Stimulated activated CD8-positive, alpha-beta memory T cell treated with anti-CD3 and anti-CD28 coated beads, Interleukin-4, amount 100 ng/mL, for 48 hours (primary cell): ENCODE measurements at regions not wholly inside any gene's neighbourhood (a gene's known extent, or its start where the extent isn't known, plus 50 kb on each side); places are given as distances from the start of the nearest gene placed in this dataset.
"Not testable (repeated sequence)": the region's sequence is repeated elsewhere in the genome, so short reads cannot be mapped to it uniquely, and the experiment has no call there.

Experiments
- DNase-seq: peaks from one replicate; pipeline ENCODE4 v3.0.0-alpha.2; 2020

GRCh38 chr10:90286941-90287340, 570.9 kb downstream of the HTR7 start:
- DNase-seq = no peak

GRCh38 chr10:90288391-90288933, 569.4 kb downstream of the HTR7 start:
- no peak for DNase-seq

GRCh38 chr10:90289037-90289436, 568.8 kb downstream of the HTR7 start:
- no peak for DNase-seq

- no peak for DNase-seq
Observed at GRCh38 chr10:90293616-90294015, 564.2 kb downstream of the HTR7 start.

- not testable (repeated sequence) for DNase-seq
Observed at GRCh38 chr10:90294821-90295540, 562.9 kb downstream of the HTR7 start.

GRCh38 chr10:90302031-90302430, 555.8 kb downstream of the HTR7 start:
- not testable (repeated sequence) for DNase-seq

- no peak for DNase-seq
Observed at GRCh38 chr10:90302758-90303481, 554.9 kb downstream of the HTR7 start.

GRCh38 chr10:90304533-90304932, 553.3 kb downstream of the HTR7 start:
- no peak for DNase-seq

- no peak for DNase-seq
Observed at GRCh38 chr10:90306187-90306586, 551.7 kb downstream of the HTR7 start.

GRCh38 chr10:90308223-90308622, 549.6 kb downstream of the HTR7 start:
- DNase-seq = no peak

- DNase-seq = no peak
Observed at GRCh38 chr10:90313576-90314325, 544.1 kb downstream of the HTR7 start.

- DNase-seq = no peak
Observed at GRCh38 chr10:90314718-90315117, 543.1 kb downstream of the HTR7 start.

- DNase-seq = no peak
Observed at GRCh38 chr10:90317172-90317571, 540.7 kb downstream of the HTR7 start.

- DNase-seq = no peak
Observed at GRCh38 chr10:90318659-90319058, 539.2 kb downstream of the HTR7 start.

- no peak for DNase-seq
Observed at GRCh38 chr10:90319188-90319914, 538.5 kb downstream of the HTR7 start.

- DNase-seq = no peak
Observed at GRCh38 chr10:90321132-90321816, 536.6 kb downstream of the HTR7 start.

- no peak for DNase-seq
Observed at GRCh38 chr10:90326498-90327267, 531.2 kb downstream of the HTR7 start.

GRCh38 chr10:90327611-90328010, 530.2 kb downstream of the HTR7 start:
- no peak for DNase-seq

- DNase-seq = no peak
Observed at GRCh38 chr10:90328459-90328858, 529.4 kb downstream of the HTR7 start.

GRCh38 chr10:90328896-90329295, 528.9 kb downstream of the HTR7 start:
- DNase-seq = no peak

GRCh38 chr10:90337316-90337715, 520.5 kb downstream of the HTR7 start:
- no peak for DNase-seq
